RWPE2 (cell line): ENCODE measurements at regions not wholly inside any gene's neighbourhood (a gene's known extent, or its start where the extent isn't known, plus 50 kb on each side); places are given as distances from the start of the nearest gene placed in this dataset.

ENCODE experiments used
- ATAC-seq: fragments of 200-7000 bp; cut with Tn5 transposase; 3 replicates; pipeline ENCODE4 v1.9.1; 2021; ENCODE audit warnings: low read depth
- DNase-seq: peaks from one replicate; pipeline ENCODE4 v3.0.0-alpha.2; 2020; ENCODE audit warnings: low spot score
- H3K27ac ChIP-seq: fragments of 450-650 bp; 2 replicates; pipeline ENCODE4 v1.5.1; 2017; ENCODE audit warnings: mild to moderate bottlenecking; ENCODE audit not compliant: poor library complexity, severe bottlenecking
- H3K27me3 ChIP-seq: fragments of 250-450 bp; sonication (Bioruptor Pico); 2 replicates; pipeline ENCODE4 v1.5.1; 2021; ENCODE audit warnings: mild to moderate bottlenecking, moderate library complexity; ENCODE audit not compliant: insufficient read depth, poor library complexity, severe bottlenecking
- H3K36me3 ChIP-seq: fragments of 250-450 bp; sonication (Bioruptor Pico); 2 replicates; pipeline ENCODE4 v1.5.1; 2020; ENCODE audit warnings: low read depth, mild to moderate bottlenecking, moderate library complexity
- H3K4me1 ChIP-seq: fragments of 250-450 bp; sonication (Bioruptor Pico); 2 replicates; pipeline ENCODE4 v1.5.1; 2021; ENCODE audit warnings: mild to moderate bottlenecking, moderate library complexity; ENCODE audit not compliant: insufficient read depth, poor library complexity, severe bottlenecking
- H3K4me3 ChIP-seq: fragments of 250-450 bp; sonication (Bioruptor Pico); 2 replicates; pipeline ENCODE4 v1.5.1; 2021; ENCODE audit warnings: mild to moderate bottlenecking, moderate library complexity; ENCODE audit not compliant: severe bottlenecking
- H3K9me3 ChIP-seq: fragments of 250-450 bp; sonication (Bioruptor Pico); 2 replicates; pipeline ENCODE4 v1.5.1; 2021; ENCODE audit warnings: mild to moderate bottlenecking, moderate library complexity; ENCODE audit not compliant: severe bottlenecking
- CTCF ChIP-seq: fragments of 450-650 bp; IDR thresholded peaks from one replicate; pipeline ENCODE4 v1.5.1; 2017; ENCODE audit warnings: mild to moderate bottlenecking, moderate library complexity; ENCODE audit not compliant: poor library complexity, severe bottlenecking

- DNase-seq (no peak), ATAC-seq (no peak)
- no peak overlapping the region for H3K27ac ChIP-seq
- no peaks in the 10 kb centered on the region for H3K4me1 ChIP-seq
- no peak for TF ChIP-seq CTCF
- H3K27me3 ChIP-seq: no peaks in the 10 kb centered on the region
- H3K4me3 ChIP-seq: no peak overlapping the region
- no peaks in the 10 kb centered on the region for H3K36me3 ChIP-seq
- H3K9me3 ChIP-seq: no peaks in the 10 kb centered on the region
Observed at GRCh38 chr1:164006621-164007020, 552.4 kb upstream of the PBX1 start.

- DNase-seq: no peak
- no peaks in the 10 kb centered on the region for H3K36me3 ChIP-seq
- H3K9me3 ChIP-seq: no peaks in the 10 kb centered on the region
- H3K4me3 ChIP-seq: no peak overlapping the region
- H3K27ac ChIP-seq: no peak overlapping the region
- H3K4me1 ChIP-seq: no peaks in the 10 kb centered on the region
- H3K27me3 ChIP-seq: no peaks in the 10 kb centered on the region
- no peak for TF ChIP-seq CTCF
- no peak for ATAC-seq
Observed at GRCh38 chr1:164017239-164017638, 541.7 kb upstream of the PBX1 start.

- no peak overlapping the region for H3K27ac ChIP-seq
- no peaks in the 10 kb centered on the region for H3K27me3 ChIP-seq
- no peak for TF ChIP-seq CTCF
- H3K4me3 ChIP-seq: no peak overlapping the region
- no peaks in the 10 kb centered on the region for H3K36me3 ChIP-seq
- no peaks in the 10 kb centered on the region for H3K9me3 ChIP-seq
- DNase-seq: no peak
- no peak for ATAC-seq
- no peaks in the 10 kb centered on the region for H3K4me1 ChIP-seq
Observed at GRCh38 chr1:164020391-164020790, 538.6 kb upstream of the PBX1 start.

GRCh38 chr1:164021813-164022212 is 537.2 kb upstream of the PBX1 start:
- Histone ChIP-seq H3K4me1 (no peaks in the 10 kb centered on the region), H3K4me3 (no peak overlapping the region), H3K27me3 (no peaks in the 10 kb centered on the region), H3K27ac (no peak overlapping the region), H3K36me3 (no peaks in the 10 kb centered on the region), H3K9me3 (no peaks in the 10 kb centered on the region)
- ATAC-seq: no peak
- no peak for DNase-seq
- no peak for TF ChIP-seq CTCF

- Histone ChIP-seq H3K4me3 (no peak overlapping the region), H3K4me1 (no peaks in the 10 kb centered on the region), H3K36me3 (no peaks in the 10 kb centered on the region), H3K27me3 (no peaks in the 10 kb centered on the region), H3K27ac (no peak overlapping the region), H3K9me3 (peaks cover 6% of the 10 kb centered on the region)
- DNase-seq: no peak
- no peak for ATAC-seq
- TF ChIP-seq CTCF: no peak
Observed at GRCh38 chr1:164033782-164034181, 525.2 kb upstream of the PBX1 start.
